HepG2 (cell line): ENCODE measurements at regions not wholly inside any gene's neighbourhood (a gene's known extent, or its start where the extent isn't known, plus 50 kb on each side); places are given as distances from the start of the nearest gene placed in this dataset.

ENCODE experiments used
- CTCF ChIP-seq: sonication (generic); formaldehyde crosslinking; IDR thresholded peaks from 2 replicates; pipeline ENCODE4 v1.5.0; 2020; ENCODE audit warnings: mild to moderate bottlenecking, missing genetic modification reagents, moderate library complexity
- SRSF1 ChIP-seq: fragments of 200-400 bp; formaldehyde crosslinking; optimal IDR thresholded peaks from 2 replicates; pipeline ENCODE3; 2017; ENCODE audit warnings: mild to moderate bottlenecking, low read depth, low read length, moderate library complexity
- STAT5B ChIP-seq: sonication (generic); formaldehyde crosslinking; IDR thresholded peaks from 2 replicates; pipeline ENCODE4 v1.4.0; 2020; ENCODE audit warnings: missing genetic modification reagents

- TF ChIP-seq SRSF1 (no peak), CTCF (CRISPR knock-in tag) (no peak), STAT5B (CRISPR knock-in tag) (no peak)
Measured at GRCh38 chr4:1475277-1476139, 69.3 kb upstream of the NKX1-1 start.
